Gastroesophageal sphincter (tissue), 3 donors: ENCODE measurements at regions not wholly inside any gene's neighbourhood (a gene's known extent, or its start where the extent isn't known, plus 50 kb on each side); places are given as distances from the start of the nearest gene placed in this dataset.

Experiments
- POLR2A ChIP-seq, 2 donors: fragments of 450-650 bp; IDR thresholded peaks; one replicate each; pipeline ENCODE4 v1.6.1; 2017; ENCODE audit warnings: antibody characterized with exemption in 2 of 2, mild to moderate bottlenecking in 2 of 2, moderate library complexity in 1 of 2
- POLR2AphosphoS5 ChIP-seq: sonication (generic); formaldehyde crosslinking; IDR thresholded peaks from one replicate; pipeline ENCODE4 v1.6.1; 2017; ENCODE audit warnings: antibody characterized with exemption
- TF ChIP-seq, protein P1 (sequence below), 4 experiments: fragments of 200-600 bp in 2 of 4; fragments of 450-650 bp in 2 of 4; sonication (generic) in 1 of 4; IDR thresholded peaks; one replicate each; pipeline ENCODE4 v1.5.1; 2017 to 2019; ENCODE audit warnings: antibody characterized with exemption in 4 of 4, mild to moderate bottlenecking in 2 of 4, moderate library complexity in 2 of 4

DNA sequence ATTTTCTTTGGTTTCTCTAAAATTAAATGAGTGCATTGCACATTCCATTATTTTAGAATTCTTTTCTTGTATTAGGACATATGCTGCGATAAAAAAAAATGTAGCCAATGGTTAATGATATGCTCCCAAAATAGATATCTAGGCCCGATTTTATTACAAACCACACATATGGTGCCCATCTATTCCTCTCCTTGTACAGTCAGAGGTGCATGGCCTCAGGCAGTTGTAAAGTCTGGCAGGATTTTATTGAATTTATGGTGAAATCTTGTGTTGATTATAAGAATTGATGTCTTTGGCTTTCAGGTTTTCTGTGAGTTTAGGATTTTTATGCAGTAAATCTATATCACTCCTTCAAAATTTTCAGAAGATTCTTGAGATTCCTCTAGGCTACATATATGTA lies 192.2 kb downstream of the RFPL4B start:
- TF ChIP-seq, protein P1, sequence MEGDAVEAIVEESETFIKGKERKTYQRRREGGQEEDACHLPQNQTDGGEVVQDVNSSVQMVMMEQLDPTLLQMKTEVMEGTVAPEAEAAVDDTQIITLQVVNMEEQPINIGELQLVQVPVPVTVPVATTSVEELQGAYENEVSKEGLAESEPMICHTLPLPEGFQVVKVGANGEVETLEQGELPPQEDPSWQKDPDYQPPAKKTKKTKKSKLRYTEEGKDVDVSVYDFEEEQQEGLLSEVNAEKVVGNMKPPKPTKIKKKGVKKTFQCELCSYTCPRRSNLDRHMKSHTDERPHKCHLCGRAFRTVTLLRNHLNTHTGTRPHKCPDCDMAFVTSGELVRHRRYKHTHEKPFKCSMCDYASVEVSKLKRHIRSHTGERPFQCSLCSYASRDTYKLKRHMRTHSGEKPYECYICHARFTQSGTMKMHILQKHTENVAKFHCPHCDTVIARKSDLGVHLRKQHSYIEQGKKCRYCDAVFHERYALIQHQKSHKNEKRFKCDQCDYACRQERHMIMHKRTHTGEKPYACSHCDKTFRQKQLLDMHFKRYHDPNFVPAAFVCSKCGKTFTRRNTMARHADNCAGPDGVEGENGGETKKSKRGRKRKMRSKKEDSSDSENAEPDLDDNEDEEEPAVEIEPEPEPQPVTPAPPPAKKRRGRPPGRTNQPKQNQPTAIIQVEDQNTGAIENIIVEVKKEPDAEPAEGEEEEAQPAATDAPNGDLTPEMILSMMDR (IDR thresholded peaks at IDR 0.05), result no peak
- TF ChIP-seq POLR2AphosphoS5, result no peak
- no peak for TF ChIP-seq POLR2A (IDR thresholded peaks at IDR 0.05)
